Type B pancreatic cell (in vitro differentiated cells): ENCODE measurements at regions not wholly inside any gene's neighbourhood (a gene's known extent, or its start where the extent isn't known, plus 50 kb on each side); places are given as distances from the start of the nearest gene placed in this dataset.

Experiments used
- DNase-seq: peaks from one replicate; pipeline ENCODE4 v3.0.0; 2021; ENCODE audit warnings: mixed read lengths; ENCODE audit not compliant: unreplicated experiment; ENCODE audit errors: extremely low spot score
- H3K27ac Mint-ChIP-seq: 2 replicates; pipeline ENCODE4 v1.8.0; 2021; ENCODE audit warnings: mild to moderate bottlenecking, mixed read lengths
- H3K27me3 Mint-ChIP-seq: 2 replicates; pipeline ENCODE4 v1.8.0; 2021; ENCODE audit warnings: mixed read lengths
- H3K36me3 Mint-ChIP-seq: 2 replicates; pipeline ENCODE4 v1.8.0; 2021; ENCODE audit warnings: mixed read lengths
- H3K4me1 Mint-ChIP-seq: one replicate; pipeline ENCODE4 v1.8.0; 2021; ENCODE audit warnings: mixed read lengths; ENCODE audit not compliant: unreplicated experiment
- H3K4me3 Mint-ChIP-seq: 2 replicates; pipeline ENCODE4 v1.8.0; 2021; ENCODE audit warnings: mild to moderate bottlenecking, mixed read lengths
- H3K9me3 Mint-ChIP-seq: 2 replicates; pipeline ENCODE4 v1.8.0; 2021; ENCODE audit warnings: mixed read lengths
- CTCF ChIP-seq: fragments of 200-600 bp; sonication (generic); conservative IDR thresholded peaks from 2 replicates; pipeline ENCODE4 v1.5.0; 2021; ENCODE audit warnings: antibody characterized with exemption, mild to moderate bottlenecking

GRCh38 chr17:13073018-13073417, 55.2 kb upstream of the ELAC2 start:
- Mint-ChIP-seq H3K36me3 (no peaks in the 10 kb centered on the region), H3K9me3 (no peaks in the 10 kb centered on the region), H3K27ac (no peak overlapping the region), H3K27me3 (peaks cover 6% of the 10 kb centered on the region), H3K4me1 (peaks cover 23% of the 10 kb centered on the region), H3K4me3 (no peak overlapping the region)
- no peak for DNase-seq
- no peak for TF ChIP-seq CTCF

GRCh38 chr17:13070732-13071131, 52.9 kb upstream of the ELAC2 start:
- Mint-ChIP-seq H3K4me3 (no peak overlapping the region), H3K27ac (no peak overlapping the region), H3K9me3 (no peaks in the 10 kb centered on the region), H3K36me3 (no peaks in the 10 kb centered on the region), H3K27me3 (peaks cover 6% of the 10 kb centered on the region), H3K4me1 (peaks cover 17% of the 10 kb centered on the region)
- TF ChIP-seq CTCF, result no peak
- DNase-seq, result no peak

- no peak for TF ChIP-seq CTCF
- Mint-ChIP-seq H3K4me3 (no peak overlapping the region), H3K36me3 (no peaks in the 10 kb centered on the region), H3K9me3 (no peaks in the 10 kb centered on the region), H3K27me3 (peaks cover 12% of the 10 kb centered on the region), H3K27ac (no peak overlapping the region), H3K4me1 (peaks cover 3% of the 10 kb centered on the region)
- DNase-seq, result no peak
These were observed 49.9 kb upstream of the ELAC2 start for GRCh38 chr17:13067629-13068303.
